Hippocampal formation (tissue), 2 donors: ENCODE measurements at regions not wholly inside any gene's neighbourhood (a gene's known extent, or its start where the extent isn't known, plus 50 kb on each side); places are given as distances from the start of the nearest gene placed in this dataset.

Experiments used
- DNase-seq, 2 donors: peaks; one replicate each; lab custom pipeline; 2025; lab: John Stamatoyannopoulos, UW

DNA sequence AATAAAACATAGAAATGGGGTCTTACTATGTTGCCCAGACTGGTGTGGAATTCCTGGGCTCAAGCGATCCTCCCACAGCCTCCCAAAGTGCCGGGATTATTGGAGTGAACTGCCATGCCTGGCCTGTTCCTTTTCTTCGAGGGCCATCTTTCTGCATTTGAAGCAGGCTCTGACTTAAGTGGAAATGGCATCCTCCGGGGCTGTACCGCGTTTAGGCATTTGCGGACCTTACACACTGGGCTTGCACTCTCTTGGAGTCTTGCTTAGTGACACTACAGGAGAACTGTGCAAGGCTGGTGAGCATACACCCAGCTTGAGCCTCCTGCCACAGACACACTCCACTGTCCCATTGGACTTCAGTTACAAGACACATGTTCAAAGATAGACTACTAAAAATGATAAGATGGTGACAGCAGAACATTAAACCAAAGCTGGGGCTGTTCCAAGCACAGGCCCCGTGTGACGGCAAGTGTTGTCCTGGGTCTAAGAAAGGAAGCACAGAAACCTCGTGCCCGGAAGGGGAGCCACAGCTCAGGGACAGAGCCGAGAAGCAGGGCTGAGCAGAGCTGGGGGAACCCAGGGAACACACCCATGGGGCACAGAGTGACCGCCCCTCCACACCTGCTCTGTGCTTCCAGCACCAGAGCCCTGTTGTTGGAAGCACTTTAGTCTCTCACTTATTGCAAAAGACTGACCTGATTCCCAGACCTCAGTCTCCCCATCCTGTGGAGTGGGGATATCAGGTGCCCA is 59.0 kb upstream of the SHANK2 start:
- no peak for DNase-seq

DNA sequence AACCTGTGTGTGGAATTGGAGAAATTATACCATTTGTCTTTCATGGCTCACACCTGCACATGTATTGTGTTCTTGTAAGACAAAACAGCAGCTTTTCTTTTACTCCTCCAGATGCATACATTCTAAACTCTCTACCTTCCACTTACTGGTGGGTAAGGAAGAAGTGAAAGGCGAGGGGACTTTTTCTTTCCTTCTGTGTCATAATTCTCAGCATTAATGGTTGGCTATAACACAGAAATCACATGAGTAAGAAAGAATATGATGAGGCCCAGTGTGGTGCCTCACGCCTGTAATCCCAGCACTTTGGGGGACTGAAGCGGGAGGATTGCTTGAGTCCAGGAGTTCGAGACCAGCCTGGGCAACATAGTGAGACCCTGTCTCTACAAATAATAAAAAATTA is 57.8 kb upstream of the SHANK2 start:
- no peak for DNase-seq

DNA sequence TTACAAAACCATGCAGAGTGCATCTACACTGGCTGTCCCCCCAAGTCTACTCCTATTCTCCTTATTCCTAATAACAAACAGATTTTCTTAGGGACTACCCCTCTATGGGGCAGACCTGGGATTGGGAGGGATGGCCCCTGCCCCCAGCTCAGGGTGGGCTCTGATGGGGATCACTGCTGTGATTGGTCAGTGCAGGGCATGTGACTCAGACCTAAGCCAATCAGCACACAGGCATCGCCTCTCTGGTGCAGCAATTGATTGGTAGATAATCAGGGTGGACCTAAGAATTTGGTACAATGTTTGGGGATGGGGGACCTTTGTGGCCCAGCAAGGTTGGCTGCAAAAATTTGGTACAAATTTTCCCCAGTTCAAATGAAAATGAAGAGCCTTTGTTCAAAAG is 57.2 kb upstream of the SHANK2 start:
- no peak for DNase-seq

DNA sequence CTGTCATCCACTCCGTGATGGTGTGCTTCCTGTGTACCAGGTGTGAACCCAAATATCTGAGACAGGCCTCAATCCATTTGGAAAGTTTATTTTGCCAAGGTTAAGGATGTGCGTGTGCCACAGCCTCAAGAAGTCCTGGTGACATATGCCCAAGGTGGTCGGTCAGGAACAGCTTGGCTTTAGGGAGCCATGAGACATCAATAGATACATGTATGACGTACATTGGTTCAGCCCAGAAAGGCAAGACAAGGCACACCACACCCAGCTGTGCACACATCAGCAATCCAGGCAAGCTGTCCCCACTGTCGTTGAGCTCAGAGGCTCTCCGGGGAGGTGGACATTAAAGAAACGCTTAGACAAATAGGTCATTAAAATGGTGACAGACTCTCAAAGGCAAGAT is 56.8 kb upstream of the SHANK2 start:
- DNase-seq: no peak

DNA sequence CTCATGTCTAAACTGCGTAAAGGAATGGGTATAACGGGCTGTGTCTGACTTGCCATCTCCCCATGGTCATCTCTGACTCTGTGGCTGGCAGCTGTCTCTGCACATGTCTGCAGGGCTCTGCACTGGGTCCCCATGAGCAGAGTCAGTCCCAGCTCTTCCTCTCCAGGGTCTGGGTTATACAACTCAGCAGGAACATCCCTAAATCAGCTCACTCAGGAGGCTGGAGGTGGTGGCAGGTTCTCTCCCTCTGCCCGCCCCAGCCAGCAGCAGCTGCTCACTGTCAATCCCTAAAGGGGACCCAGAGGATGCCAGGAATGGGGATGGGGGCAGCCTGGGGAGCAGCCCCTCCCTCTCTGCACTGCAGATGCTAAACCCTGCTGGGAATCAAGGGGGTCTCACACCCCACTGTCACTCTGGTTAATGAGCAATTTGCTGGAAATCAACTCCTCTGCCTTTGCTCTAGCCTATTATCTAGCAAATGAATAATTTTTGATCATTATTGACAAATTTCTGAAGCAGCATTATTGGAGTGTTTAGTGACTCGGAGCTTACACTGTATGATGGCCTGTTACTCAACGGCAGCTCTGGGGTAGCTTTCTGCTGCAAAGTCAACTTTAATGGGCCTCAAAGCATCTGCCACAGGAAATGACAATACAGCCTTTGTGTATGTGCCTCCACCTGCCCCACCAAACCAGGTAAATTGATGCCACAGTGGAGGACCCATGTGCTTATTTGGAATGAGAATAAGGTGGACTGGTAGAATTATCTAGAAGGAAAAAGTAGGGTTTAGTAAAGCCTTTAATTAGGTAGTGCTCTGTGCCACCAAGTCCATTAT is 55.7 kb upstream of the SHANK2 start:
- DNase-seq: no peak

DNA sequence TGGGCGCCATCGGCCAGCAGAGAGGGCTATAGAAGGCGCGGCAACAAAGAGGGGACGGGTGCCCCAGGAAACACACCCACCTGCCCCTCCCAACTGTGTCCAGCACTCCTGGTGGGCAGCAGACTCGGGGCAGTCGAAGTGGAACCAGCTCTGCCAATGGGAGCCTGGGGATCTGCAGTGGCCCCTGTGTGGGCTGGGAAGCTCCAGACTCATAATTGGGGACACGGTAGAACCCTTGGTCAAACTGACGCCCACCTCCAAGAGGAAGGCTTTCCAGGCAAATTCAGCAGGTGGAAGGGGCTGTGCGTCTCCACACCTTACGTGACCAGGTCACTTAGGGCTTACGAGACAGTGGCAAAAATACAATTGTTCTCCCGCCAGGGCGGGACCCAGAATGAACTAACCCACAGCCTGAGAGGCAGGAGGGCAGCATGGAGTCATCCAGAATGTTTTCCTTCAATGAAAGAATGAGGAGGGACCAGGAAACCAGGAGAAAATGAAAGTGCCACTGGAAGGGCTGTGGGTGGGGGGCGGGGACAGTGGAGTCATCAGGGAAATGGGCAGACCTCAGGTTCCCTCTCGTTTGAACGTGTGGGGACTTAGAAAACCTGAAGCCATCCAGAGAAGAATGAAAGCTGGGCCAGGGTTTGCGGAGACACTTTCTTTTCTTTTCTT is 53.2 kb upstream of the SHANK2 start:
- no peak for DNase-seq

DNA sequence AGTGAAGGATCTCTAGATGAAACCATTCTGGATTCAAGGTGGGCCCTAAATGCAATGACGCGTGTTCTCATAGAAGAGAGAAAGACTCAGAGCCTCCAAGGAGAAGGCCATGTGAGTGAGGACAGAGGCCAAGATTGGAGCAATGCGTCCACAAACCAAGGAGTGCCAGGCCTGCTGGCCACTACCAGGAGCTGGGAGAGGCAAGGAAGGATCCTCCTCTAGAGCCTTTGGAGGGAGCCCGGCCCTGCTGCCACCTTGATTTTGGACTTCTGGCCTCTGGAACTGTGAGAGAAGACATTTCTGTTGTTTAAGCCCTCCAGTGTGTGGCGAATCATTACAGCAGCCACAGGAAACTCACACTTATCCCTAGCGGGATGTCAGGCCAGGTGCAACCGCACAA is 52.7 kb upstream of the SHANK2 start:
- DNase-seq: no peak

DNA sequence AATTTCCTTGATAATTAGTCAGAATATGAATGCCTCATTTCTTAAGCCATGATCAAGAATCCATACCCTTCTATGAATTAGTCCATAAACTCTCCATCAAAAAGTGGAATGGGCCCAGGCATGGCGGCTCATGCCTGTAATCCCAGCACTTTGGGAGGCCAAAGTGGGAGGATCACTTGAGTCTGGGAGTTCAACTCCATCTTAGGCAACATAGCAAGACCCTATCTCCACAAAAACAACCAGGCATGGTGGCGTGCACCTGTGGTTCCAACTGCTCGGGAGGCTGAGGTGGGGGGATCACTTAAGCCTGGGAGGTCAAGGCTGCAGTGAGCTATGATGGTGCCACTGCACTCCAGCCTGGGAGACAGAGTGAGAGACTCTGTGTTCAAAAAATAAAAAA is 52.1 kb upstream of the SHANK2 start:
- DNase-seq: no peak

DNA sequence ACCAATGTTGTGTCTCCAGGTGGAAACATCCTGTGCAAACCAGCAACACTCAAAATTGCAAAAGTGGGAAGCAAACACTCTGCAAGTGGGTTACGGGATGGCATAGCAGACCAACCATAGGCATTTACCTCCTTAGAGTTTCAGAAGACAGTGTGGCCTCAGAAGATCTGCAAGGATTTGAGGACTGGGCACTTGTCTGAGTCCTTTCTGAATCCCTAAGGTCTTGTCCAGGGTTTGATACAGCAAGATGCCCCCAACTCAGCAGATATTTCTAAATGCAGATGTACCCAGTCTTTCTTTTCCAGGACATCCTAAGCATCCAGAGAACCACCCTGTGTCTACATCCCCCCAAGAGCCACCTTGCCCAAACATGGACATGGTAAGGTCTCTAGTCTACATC is 51.7 kb upstream of the SHANK2 start:
- no peak for DNase-seq

DNA sequence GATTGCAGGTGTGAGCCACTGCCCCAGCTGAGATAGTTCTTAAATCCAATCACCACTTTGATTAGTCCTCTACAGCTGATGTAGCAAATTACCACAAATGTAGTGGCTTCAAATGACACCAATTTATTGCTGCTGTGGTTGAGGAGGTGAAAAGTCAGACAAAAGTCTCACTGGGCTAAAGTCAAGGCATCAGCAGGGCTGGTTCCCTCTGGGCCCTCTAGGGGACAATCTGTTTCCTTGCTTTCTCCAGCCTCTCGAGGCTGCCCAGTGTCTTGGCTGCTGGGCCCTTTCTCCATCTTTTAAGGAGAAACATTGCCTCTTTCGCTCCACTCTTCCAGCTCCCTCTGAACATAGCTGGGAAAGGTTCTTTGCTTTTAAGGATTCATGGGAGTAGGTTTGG is 50.5 kb upstream of the SHANK2 start:
- no peak for DNase-seq

DNA sequence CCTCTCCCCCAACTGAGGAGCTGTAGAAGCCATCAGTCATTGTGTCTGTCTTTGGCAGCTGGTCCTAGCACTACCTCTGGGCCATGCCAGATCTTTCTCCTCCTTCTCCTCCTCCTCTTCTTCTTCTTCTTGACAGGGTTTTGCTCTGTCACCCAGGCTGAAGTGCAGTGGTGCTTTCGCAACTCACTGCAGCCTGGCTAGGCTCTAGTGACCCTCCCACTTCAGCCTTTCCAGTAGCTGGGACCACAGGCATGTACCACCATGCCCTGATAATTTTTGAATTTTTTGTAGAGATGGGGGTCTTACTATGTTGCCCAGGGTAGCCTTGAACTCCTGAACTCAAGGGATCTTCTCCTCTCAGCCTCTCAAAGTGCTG is 50.1 kb upstream of the SHANK2 start:
- DNase-seq: no peak
